ENCODE measurements at regions not wholly inside any gene's neighbourhood (a gene's known extent, or its start where the extent isn't known, plus 50 kb on each side); places are given as distances from the start of the nearest gene placed in this dataset.

DNA sequence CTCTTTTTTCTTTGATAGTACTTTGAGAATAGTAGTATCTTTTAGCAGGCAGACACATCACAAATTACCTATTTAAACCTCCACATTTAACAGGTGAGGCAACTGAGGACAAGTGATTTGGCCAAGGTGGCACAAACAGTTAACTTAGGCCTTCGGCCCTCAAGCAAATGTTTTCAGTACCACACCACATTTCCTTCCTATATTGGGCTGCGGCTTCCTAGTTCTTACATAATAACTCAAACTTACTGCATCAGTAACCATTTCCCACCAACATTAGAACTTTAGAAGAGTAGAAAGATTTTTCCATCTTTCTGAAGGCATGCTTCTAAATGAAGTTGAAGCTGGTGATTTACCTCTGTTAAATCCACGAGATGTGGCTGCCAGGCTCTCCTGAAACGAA is 63.2 kb upstream of the SLC4A4 start:
- Histone ChIP-seq H3K4me1 (replicated peaks; ENCODE audit: insufficient read depth) (no peaks in the 10 kb centered on the region), H3K79me2 (ENCODE audit: low read depth) (no peaks in the 10 kb centered on the region), H3K27ac (no peak overlapping the region), H2AFZ (no peak overlapping the region), H3K4me2 (no peak overlapping the region), H3K4me3 (no peak overlapping the region), H3K9me3 (ENCODE audit: insufficient read depth, low read depth) (no peaks in the 10 kb centered on the region), H3F3A (ENCODE audit: insufficient read depth, low read depth) (no peaks in the 10 kb centered on the region), H4K20me1 (ENCODE audit: insufficient read depth) (no peaks in the 10 kb centered on the region), H3K27me3 (ENCODE audit: insufficient read depth, low read depth) (no peaks in the 10 kb centered on the region), H3K36me3 (ENCODE audit: low read depth) (no peaks in the 10 kb centered on the region), H3K9me2 (ENCODE audit: insufficient read depth) (no peaks in the 10 kb centered on the region)
- POLR2A ChIA-PET (ENCODE audit: unreplicated experiment) = no interaction called here
- TF ChIP-seq EZH2 (IDR thresholded peaks at IDR 0.05; ENCODE audit: low read depth) = no peak
- TF ChIP-seq, protein P1, sequence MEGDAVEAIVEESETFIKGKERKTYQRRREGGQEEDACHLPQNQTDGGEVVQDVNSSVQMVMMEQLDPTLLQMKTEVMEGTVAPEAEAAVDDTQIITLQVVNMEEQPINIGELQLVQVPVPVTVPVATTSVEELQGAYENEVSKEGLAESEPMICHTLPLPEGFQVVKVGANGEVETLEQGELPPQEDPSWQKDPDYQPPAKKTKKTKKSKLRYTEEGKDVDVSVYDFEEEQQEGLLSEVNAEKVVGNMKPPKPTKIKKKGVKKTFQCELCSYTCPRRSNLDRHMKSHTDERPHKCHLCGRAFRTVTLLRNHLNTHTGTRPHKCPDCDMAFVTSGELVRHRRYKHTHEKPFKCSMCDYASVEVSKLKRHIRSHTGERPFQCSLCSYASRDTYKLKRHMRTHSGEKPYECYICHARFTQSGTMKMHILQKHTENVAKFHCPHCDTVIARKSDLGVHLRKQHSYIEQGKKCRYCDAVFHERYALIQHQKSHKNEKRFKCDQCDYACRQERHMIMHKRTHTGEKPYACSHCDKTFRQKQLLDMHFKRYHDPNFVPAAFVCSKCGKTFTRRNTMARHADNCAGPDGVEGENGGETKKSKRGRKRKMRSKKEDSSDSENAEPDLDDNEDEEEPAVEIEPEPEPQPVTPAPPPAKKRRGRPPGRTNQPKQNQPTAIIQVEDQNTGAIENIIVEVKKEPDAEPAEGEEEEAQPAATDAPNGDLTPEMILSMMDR (conservative IDR thresholded peaks at IDR 0.05) = no peak
- CTCF ChIA-PET = no interaction called here
- intact Hi-C loops (cut with micrococcal nuclease; ENCODE audit: unreplicated experiment) = no loop called here
- DNase-seq = no peak
- BruUV-seq (replicated peaks) = no TSS peak

DNA sequence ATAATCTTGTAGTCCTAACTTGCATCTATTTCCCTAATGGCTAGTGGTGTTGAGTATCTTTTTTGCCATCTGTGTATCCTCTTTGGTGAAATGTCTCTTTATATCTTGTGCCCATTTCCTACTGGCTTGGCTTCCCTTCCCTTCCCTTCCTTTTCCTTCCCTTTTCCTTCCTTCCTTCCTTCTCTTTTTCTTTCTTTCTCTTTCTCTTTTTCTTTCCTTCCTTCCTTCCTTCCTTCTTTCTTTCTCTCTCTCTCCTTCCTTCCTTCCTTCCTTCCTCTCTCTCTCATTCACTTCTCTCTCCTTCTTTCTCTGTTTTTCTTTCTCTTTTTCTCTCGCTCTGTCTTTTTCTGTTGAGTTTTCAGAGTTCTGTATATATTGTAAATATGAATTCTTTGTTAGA is 61.5 kb upstream of the SLC4A4 start:
- H3K9me2 ChIP-seq (ENCODE audit: insufficient read depth) = no peaks in the 10 kb centered on the region
- POLR2A ChIA-PET (ENCODE audit: unreplicated experiment) = no interaction called here
- CTCF ChIA-PET = no interaction called here

DNA sequence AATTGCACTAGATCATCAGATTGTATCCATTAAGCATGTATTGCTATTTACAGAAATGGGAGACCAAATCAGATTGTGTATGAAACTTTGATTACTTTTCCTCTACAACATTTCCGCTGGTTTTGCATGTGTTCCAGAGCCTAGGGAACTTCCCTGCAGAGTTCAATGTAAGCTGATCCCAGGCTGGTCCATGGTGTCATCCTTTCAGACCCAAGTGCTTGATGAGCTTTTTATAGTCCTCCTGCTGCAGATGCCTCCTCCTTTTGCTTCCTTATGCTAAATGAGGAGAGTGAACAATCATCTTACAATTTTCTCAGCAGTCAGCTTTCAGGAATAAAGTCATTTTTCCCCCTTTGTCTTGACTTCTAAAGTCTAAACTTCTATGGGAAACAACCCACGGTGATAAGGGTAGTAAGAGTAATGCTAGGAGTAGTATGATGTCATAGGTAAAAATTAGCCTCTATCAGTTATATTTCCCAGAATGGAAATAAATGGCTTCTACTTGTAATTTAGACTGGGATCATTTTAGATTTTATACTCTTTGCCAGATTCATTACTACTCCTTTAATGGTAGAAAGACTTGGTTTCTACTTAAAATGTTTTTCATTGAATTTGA is 55.1 kb upstream of the SLC4A4 start:
- Histone ChIP-seq H3F3A (ENCODE audit: insufficient read depth, low read depth) (no peaks in the 10 kb centered on the region), H3K4me2 (no peak overlapping the region), H4K20me1 (ENCODE audit: insufficient read depth) (no peaks in the 10 kb centered on the region), H3K4me3 (no peak overlapping the region), H3K9me2 (ENCODE audit: insufficient read depth) (no peaks in the 10 kb centered on the region), H3K27ac (no peak overlapping the region), H3K4me1 (replicated peaks; ENCODE audit: insufficient read depth) (no peaks in the 10 kb centered on the region), H3K27me3 (ENCODE audit: insufficient read depth, low read depth) (no peaks in the 10 kb centered on the region), H3K79me2 (ENCODE audit: low read depth) (no peaks in the 10 kb centered on the region), H2AFZ (no peak overlapping the region), H3K9me3 (ENCODE audit: insufficient read depth, low read depth) (no peaks in the 10 kb centered on the region), H3K36me3 (ENCODE audit: low read depth) (no peaks in the 10 kb centered on the region)
- DNase-seq = no peak
- no TSS peak for BruUV-seq (replicated peaks)
- ChIA-PET CTCF (no interaction called here), POLR2A (ENCODE audit: unreplicated experiment) (no interaction called here)
- intact Hi-C loops (cut with micrococcal nuclease; ENCODE audit: unreplicated experiment) = no loop called here
- TF ChIP-seq EZH2 (IDR thresholded peaks at IDR 0.05; ENCODE audit: low read depth) = no peak
- TF ChIP-seq, protein P1 (conservative IDR thresholded peaks at IDR 0.05) = no peak

More for the DNA sequence above, 61.5 kb upstream of the SLC4A4 start:
- Histone ChIP-seq H3K27ac (no peak overlapping the region), H3K4me3 (no peak overlapping the region), H3K9me3 (ENCODE audit: insufficient read depth, low read depth) (no peaks in the 10 kb centered on the region), H3F3A (ENCODE audit: insufficient read depth, low read depth) (no peaks in the 10 kb centered on the region), H2AFZ (no peak overlapping the region), H3K4me1 (replicated peaks; ENCODE audit: insufficient read depth) (no peaks in the 10 kb centered on the region), H4K20me1 (ENCODE audit: insufficient read depth) (no peaks in the 10 kb centered on the region), H3K79me2 (ENCODE audit: low read depth) (no peaks in the 10 kb centered on the region), H3K27me3 (ENCODE audit: insufficient read depth, low read depth) (no peaks in the 10 kb centered on the region), H3K4me2 (no peak overlapping the region), H3K36me3 (ENCODE audit: low read depth) (no peaks in the 10 kb centered on the region)
- BruUV-seq (replicated peaks) = no TSS peak
- intact Hi-C loops (cut with micrococcal nuclease; ENCODE audit: unreplicated experiment) = no loop called here
- DNase-seq = no peak
- TF ChIP-seq, protein P1 (conservative IDR thresholded peaks at IDR 0.05) = no peak
- TF ChIP-seq EZH2 (IDR thresholded peaks at IDR 0.05; ENCODE audit: low read depth) = no peak

All from PC-9 (cell line).